ENCODE measurements at regions not wholly inside any gene's neighbourhood (a gene's known extent, or its start where the extent isn't known, plus 50 kb on each side); places are given as distances from the start of the nearest gene placed in this dataset.

DNA sequence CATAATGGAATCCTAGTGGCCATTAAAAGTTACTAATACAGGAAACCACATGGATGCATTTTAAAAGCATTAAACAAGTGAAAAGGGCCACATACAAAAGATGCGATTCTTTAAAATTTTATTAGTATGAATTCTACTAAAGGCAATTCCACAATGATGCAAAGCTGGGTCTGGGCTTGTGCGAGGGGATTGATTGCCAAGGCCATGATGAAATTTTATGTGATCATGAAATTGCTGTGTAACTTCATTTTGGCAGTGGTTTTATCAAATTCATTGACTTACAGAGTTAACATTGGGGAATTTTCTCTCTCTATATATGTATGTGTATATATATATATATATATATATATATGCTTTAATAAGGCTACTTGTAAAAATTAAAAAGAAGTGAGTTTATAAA, 1142.5 kb upstream of the IGFBP7 start:
- no peak for DNase-seq
- intact Hi-C loops (cut with DNase I, micrococcal nuclease): no loop called here
- Histone ChIP-seq H3K4me1 (ENCODE audit: low read depth) (no peaks in the 10 kb centered on the region), H3K9me3 (no peaks in the 10 kb centered on the region), H3K36me3 (ENCODE audit: low read depth) (no peaks in the 10 kb centered on the region), H3K4me3 (no peak overlapping the region)
- no peak for ATAC-seq
- TF ChIP-seq, protein P1, sequence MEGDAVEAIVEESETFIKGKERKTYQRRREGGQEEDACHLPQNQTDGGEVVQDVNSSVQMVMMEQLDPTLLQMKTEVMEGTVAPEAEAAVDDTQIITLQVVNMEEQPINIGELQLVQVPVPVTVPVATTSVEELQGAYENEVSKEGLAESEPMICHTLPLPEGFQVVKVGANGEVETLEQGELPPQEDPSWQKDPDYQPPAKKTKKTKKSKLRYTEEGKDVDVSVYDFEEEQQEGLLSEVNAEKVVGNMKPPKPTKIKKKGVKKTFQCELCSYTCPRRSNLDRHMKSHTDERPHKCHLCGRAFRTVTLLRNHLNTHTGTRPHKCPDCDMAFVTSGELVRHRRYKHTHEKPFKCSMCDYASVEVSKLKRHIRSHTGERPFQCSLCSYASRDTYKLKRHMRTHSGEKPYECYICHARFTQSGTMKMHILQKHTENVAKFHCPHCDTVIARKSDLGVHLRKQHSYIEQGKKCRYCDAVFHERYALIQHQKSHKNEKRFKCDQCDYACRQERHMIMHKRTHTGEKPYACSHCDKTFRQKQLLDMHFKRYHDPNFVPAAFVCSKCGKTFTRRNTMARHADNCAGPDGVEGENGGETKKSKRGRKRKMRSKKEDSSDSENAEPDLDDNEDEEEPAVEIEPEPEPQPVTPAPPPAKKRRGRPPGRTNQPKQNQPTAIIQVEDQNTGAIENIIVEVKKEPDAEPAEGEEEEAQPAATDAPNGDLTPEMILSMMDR (IDR thresholded peaks at IDR 0.05): no peak

DNA sequence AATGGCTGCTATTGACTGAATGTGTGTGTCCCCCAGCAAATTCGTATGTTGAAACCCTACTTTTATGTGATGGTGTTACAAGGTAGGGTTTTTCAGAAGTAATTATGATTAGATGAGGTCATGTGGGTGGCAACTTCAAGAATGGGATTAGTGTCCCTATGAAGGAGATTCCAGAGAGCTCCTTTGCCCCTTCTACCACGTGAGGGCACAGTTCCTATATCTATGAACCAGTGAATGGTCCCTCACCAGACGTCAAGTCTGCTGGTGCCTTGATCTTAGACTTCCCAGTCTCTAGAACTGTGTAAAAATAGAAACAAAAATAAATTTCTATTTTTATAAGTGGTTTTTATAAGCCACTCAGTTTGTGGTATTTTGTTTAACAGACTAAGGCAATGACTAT, 1137.6 kb upstream of the IGFBP7 start:
- Histone ChIP-seq H3K9me3 (no peaks in the 10 kb centered on the region), H3K4me1 (ENCODE audit: low read depth) (no peaks in the 10 kb centered on the region), H3K36me3 (ENCODE audit: low read depth) (no peaks in the 10 kb centered on the region), H3K4me3 (no peak overlapping the region)
- DNase-seq (no peak), ATAC-seq (no peak)
- TF ChIP-seq, protein P1 (IDR thresholded peaks at IDR 0.05): no peak
- intact Hi-C loops (cut with DNase I, micrococcal nuclease): no loop called here

DNA sequence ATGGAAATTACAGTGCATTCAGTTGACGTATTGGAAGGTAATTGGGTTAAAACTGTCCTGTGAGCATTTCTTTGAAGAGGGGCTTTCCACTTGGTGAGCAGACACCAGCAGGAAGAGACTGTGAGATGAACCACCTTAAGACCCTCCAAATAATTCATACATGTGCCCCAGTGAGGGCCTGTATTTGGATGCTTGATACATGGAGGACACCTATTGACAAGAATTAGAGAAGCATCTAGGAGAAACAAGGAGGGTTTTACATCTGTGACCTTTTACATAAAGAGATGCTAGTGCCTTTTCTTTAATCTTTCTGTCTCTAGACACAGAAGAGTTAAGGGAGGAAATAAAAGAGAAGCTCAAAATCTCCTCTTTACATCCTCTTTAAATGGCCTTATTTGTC, 1115.3 kb upstream of the IGFBP7 start:
- TF ChIP-seq, protein P1 (IDR thresholded peaks at IDR 0.05): no peak
- ATAC-seq: no peak
- no peaks in the 10 kb centered on the region for H3K36me3 ChIP-seq (ENCODE audit: low read depth)

DNA sequence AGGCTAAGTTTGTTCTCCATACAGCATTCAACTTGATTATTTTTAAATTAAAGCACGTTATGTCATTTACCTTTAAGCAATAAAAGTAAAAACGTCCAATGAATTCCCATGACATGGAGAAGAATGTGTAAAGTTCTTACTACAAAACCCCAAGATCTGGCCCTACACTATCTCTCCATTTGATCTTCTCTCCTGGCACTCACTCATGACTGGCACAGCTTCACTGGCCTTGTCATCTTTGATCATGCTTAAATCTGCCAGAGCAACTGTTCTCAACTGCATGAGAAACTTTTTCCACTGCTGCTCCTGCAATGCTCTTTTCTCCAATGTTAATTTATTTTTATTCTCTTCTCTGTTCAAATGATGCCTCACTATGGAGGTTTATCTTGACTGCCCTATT, 1109.0 kb upstream of the IGFBP7 start:
- no peak overlapping the region for H3K4me3 ChIP-seq
- ATAC-seq (no peak), DNase-seq (no peak)
- TF ChIP-seq, protein P1 (IDR thresholded peaks at IDR 0.05): no peak
- intact Hi-C loops (cut with DNase I, micrococcal nuclease): no loop called here
- no peaks in the 10 kb centered on the region for H3K9me3 ChIP-seq
- no peaks in the 10 kb centered on the region for H3K36me3 ChIP-seq (ENCODE audit: low read depth)
- no peaks in the 10 kb centered on the region for H3K4me1 ChIP-seq (ENCODE audit: low read depth)

More for the DNA sequence above, 1115.3 kb upstream of the IGFBP7 start:
- intact Hi-C loops (cut with DNase I, micrococcal nuclease): no loop called here
- Histone ChIP-seq H3K4me3 (no peak overlapping the region), H3K4me1 (ENCODE audit: low read depth) (no peaks in the 10 kb centered on the region), H3K9me3 (no peaks in the 10 kb centered on the region)
- no peak for DNase-seq

DNA sequence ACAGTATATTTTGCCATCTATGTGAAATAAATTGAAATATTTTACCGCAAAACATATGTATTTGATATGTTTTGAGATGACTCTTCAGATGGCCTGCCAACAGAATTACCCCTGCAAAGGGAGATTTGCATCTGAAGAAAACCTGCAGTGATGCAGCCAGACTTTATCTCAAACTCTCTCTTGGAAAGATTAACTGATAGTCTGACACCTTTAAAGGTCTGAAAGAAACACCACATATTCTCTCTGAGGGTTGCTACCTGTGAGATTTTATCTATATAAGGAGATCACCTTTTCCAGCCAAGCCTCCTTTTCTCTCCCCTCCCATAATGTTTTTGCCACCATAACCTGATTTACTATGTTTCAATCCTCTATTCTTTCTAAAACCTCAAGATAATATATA, 1106.3 kb upstream of the IGFBP7 start:
- no peak overlapping the region for H3K4me3 ChIP-seq
- H3K4me1 ChIP-seq (ENCODE audit: low read depth): no peaks in the 10 kb centered on the region
- DNase-seq: no peak
- TF ChIP-seq, protein P1 (IDR thresholded peaks at IDR 0.05): no peak
- H3K9me3 ChIP-seq: no peaks in the 10 kb centered on the region
- no peaks in the 10 kb centered on the region for H3K36me3 ChIP-seq (ENCODE audit: low read depth)
- intact Hi-C loops (cut with DNase I, micrococcal nuclease): no loop called here
- ATAC-seq: no peak

DNA sequence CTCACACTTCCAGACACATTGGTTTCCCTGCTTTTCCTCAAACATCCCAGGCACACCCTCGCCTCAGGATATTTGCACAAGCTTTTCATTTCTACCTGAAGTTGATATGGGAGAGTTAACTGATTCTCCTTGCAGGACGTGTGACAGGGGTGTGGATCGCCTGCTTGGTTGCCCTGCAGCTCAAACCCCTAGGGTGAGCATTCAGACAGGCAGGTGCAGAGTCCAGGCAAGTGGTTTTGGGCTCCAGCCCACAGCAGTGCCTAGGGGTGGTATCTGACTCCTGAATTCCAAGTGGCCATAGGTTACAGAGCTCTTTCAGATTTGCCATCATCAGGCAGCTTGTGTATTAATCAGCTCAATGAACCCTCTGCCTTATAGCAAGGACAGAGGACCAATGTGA, 1104.2 kb upstream of the IGFBP7 start:
- Histone ChIP-seq H3K4me1 (ENCODE audit: low read depth) (no peaks in the 10 kb centered on the region), H3K36me3 (ENCODE audit: low read depth) (no peaks in the 10 kb centered on the region), H3K4me3 (no peak overlapping the region), H3K9me3 (no peaks in the 10 kb centered on the region)
- ATAC-seq (no peak), DNase-seq (no peak)
- intact Hi-C loops (cut with DNase I, micrococcal nuclease): no loop called here
- TF ChIP-seq, protein P1 (IDR thresholded peaks at IDR 0.05): no peak

Measured in mucosa of descending colon (tissue), 3 donors.